Stimulated activated CD4-positive, alpha-beta T cell treated with anti-CD3 and anti-CD28 coated beads, TNF-alpha, amount 100 ng/mL, for 48 hours (primary cell): ENCODE measurements at regions not wholly inside any gene's neighbourhood (a gene's known extent, or its start where the extent isn't known, plus 50 kb on each side); places are given as distances from the start of the nearest gene placed in this dataset.
"Not testable (repeated sequence)": the region's sequence is repeated elsewhere in the genome, so short reads cannot be mapped to it uniquely, and the experiment has no call there.

Experiments
- DNase-seq, 3 donors: peaks; one replicate each; pipeline ENCODE4 v3.0.0-alpha.2; 2020; ENCODE audit warnings: low read depth in 3 of 3

DNA sequence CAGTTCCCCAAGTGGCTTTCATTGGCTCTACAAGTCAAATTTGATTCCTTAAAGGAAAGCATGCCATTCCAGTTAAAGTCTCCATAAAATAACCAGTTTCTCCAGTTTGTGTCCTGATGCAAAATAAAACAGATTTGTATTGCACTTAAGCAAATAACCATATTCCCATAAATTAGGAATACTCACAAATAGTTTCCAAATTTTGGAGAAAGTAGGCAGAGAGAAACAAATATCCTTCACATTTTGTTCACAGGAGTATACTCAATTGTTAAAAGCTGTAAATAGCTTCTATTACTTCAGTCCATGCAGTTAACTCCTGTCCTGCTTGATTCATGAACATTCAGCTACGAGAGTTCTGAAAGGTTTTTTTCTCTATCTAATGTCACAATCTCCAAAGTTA is 281.4 kb upstream of the RGS17 start:
- no peak for DNase-seq

DNA sequence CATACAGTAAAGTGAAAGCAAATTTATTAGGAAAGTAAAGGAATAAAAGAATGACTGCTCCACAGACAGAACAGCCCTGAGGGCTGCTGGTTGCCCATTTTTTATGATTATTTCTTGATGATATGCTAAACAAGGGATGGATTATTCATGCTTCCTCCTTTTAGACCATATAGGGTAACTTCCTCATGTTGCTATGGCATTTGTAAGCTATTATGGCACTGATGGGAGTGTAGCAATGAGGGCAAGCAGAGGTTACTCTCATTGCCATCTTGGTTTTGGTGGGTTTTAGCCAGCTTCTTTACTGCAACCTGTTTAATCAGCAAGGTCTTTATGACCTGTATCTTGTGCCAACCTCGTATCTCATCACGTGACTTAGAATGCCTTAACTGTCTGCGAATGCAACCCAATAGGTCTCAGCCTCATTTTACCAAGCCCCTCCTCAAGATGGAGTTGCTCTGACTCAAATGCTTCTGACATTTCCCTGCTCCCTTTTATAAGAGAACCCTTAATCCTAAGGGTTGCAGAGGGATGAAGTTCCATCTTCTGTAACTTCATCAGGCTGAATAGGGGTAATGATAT is 280.1 kb upstream of the RGS17 start:
- no peak for DNase-seq

DNA sequence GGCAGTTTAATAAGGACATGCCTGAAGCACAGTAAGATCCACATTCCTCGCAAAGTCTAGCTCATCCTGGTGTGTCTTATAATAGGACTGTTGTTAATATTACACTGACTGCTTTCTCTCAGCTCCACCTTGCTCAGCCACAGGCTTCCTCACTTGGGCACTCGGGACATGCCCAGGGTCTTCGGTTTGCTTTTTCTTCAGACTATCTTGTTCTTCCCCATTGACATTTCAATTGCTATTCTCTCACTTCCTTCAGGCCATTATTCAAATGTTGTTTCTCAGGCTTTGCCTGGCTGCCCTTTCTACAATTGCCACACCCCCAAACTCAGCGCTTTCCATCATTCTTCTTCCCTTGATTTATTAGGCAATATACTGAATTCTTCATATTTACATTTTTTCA is 274.8 kb upstream of the RGS17 start:
- DNase-seq: no peak

DNA sequence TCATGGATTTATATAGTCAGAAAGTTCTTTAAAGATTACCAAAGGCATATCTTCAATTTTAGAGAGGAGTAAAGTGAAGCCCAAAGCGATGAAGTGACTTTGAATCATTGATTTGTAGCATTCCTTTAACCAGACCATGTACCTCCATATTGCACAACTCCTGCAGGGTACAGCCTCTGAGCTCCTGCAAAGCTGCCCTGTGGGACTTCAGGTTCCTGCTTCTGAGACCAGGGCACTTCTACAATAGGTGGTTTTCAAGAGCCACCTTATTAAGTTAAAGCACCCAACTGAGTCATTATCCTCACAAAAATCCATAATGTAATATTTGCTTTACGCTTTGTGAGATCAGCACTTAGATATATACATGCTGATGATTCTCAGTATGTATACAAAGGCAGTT is 270.7 kb upstream of the RGS17 start:
- no peak for DNase-seq

DNA sequence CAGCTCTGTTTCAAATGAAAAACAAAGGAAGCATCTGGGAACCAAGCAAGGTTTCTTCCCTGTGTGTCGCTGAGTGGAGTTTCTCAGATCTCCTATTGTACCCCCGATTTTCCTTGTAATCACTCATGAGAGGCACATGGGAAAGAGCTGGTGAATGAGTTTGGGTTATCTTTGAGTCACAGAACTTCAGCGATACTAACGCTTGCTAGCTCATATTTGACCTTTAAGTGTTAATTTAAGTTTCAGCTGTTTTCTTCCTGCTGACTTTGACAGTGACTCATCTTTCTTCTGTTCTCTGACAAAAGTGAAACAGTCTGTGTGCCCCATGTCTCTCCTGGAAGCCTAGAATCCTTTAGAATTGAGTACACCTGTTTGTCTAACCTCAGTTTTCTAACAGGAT is 261.1 kb upstream of the RGS17 start:
- no peak for DNase-seq

DNA sequence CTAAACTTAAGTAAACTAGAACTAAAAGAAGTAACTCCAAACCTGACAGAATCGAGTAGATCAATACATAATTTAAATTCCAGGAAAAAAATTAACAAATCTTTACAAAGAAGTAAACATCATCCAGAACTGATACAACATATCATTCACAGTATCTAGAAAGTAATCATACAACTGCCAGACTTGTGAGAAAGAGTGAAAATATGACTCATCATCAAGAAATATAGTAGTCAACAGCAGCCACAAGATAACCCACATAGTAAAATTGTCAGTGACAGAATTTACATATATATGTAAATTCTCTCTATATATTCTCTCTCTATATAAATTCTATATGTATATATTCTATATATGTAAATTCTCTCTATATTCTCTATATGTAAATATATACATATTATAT is 242.8 kb upstream of the RGS17 start:
- no peak for DNase-seq

DNA sequence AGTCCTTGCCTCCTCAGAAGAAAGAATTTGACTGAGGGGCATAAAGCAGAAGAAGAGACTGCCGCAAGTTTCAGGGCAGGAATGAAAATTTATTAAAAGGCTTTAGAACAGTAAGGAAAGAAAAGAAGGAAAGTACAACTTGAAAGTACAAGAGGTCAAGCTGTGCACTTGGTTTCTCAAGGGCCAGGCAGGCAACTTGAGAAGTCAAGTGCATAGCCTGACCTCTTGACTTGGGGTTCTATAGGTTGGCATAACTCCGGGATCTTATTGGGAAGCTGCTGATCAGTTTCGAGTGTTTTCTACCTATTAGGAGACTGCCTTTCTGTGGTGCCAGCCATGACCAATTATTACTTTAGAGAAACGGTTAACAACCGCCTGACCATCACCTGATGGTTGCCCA is 237.0 kb upstream of the RGS17 start:
- no peak for DNase-seq

DNA sequence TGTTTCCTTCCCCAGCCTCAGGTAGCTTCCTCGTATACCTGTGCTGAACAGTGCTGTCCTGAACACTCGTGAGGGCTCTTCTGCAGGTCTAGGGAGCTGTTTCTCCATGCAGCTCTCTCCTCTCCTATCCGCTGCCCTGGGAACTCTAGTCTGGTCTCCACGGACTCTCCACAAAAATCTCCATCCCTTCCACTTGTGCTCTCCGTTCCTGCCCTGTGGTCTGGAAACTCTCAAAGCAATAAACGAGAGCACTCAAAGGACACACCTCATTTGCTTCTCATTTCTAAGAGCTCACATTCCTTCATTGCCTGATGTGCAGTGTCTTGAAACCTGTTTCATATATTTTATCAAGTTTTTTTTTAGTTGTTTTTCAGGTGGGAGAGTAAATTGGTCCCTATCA is 235.9 kb upstream of the RGS17 start:
- no peak for DNase-seq

DNA sequence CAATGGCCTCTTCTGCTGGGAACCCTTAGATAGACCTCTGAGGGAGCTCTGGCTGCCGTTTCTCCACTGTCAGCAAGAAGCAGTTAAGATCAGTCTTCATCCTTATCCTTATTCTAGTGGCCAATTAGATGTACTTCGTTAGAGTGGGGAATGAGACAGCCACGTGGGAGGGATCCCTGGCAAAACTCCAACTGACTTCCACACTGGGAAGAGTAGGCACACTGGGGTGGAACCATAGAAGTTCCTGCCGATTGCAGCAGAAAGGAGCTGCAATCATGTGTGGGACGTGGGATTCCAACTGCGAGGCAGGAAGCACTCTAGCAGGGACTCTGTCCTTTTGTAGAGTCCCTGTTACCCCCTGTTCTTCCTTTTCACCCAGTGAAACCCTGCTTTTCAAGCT is 226.3 kb upstream of the RGS17 start:
- DNase-seq: no peak

DNA sequence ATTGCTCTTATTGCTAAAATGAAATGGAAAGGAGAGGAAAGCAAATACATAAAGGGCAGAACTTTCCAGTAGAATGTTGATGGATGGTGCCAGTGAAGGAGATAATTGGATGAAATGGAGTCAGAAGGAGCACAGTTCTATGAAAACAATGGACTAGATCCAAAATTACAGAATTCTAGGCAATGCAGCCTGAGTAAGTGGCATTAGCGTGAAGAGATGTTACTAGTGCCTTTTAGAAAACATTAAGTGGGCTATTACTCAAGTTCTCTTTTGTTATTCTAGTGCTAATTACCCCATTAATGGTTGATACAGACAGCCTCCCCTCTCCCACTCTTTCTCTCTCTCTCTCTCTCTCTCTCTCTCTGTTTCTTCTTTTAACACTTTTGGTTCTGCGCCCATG is 209.5 kb upstream of the RGS17 start:
- no peak for DNase-seq

DNA sequence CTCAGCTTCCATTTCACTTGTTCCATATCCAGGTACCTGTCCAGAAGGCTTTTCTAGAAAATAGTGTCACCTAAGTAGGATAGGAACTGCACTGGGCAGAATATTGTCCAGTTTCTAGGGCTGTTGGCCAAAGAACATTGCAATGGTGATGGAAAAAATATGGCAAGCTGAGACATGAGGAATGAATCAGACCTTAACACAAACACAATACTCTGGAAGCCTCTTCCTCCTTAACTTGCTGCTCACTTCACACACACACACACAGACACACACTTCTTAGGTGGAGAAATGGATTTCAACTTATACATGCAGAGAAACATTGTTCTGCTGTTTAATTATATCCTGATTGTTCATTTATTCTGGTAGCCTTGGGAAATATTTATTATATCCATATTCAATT is 203.0 kb upstream of the RGS17 start:
- no peak for DNase-seq

DNA sequence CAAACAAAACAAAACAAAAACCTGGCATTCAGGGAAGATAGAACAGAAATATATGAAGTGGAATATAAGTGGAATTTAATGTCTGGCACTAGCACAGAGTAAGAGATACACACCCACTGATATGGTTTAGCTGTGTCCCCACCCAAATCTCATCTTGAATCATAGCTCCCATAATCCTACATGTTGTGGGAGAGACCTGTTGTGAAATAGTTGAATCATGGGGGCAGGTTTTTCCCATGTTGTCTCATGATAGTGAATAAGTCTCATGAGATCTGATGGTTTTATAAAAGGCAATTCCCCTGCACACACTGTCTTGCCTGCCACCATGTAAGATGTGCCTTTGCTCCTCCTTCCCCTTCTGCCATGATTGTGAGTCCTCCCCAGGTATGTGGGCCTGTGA is 200.1 kb upstream of the RGS17 start:
- DNase-seq: not testable (repeated sequence)

DNA sequence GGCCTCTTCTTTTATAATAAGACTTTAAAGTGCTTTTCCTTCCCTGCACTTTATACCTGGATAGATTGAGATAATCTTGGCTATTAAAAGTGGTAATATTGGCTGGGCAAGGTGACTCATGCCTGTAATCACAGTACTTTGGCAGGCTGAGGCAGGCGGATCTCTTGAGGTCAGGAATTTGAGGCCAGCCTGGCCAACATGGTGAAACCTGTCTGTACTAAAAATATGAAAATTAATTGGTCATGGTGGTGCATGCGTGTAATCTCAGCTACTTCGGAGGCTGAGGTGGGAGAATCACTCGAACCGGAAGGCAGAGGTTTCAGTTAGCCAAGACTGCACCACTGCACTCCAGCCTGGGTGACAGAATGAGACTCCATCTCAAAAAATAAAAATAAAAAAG is 197.1 kb upstream of the RGS17 start:
- DNase-seq: no peak

DNA sequence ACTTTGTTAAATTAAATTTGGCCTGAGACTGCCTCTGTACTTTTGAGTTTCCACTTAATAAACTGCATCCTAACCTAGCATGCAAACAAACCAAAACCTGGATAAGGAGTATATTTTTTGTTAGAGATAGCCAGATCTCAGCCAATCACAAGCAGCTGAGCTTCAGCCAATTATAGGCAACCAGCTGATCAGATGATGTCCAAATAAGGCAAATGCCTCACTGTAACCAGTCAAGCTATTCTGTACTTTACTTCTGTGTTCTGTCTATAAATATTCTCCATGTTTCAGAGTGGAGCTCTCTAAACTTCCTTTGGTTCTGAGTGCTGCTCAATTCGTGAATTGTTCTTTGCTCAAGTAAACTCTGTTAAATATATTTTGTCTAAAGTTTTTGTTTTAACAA is 194.6 kb upstream of the RGS17 start:
- DNase-seq: no peak

DNA sequence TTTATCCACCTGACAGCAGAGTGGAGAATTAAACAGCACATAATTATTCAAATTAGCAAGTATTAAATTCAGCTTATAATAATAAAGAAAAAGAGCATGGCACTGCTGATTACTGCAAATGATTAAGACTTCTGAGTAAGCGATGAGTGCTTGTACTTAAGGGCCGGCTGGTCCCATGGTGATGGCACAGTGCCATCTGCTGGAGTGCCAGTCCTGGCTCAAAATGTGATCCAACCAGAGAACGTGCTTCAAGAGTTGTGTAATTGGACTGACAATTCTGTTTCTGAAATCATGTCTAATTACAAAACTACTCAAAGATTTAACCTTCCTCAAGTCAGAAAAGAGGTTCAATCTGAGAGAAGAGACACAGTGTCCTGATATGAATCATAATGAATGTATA is 181.6 kb upstream of the RGS17 start:
- peak in 2 of 3 donors; percentile 1 to 4 for DNase-seq

DNA sequence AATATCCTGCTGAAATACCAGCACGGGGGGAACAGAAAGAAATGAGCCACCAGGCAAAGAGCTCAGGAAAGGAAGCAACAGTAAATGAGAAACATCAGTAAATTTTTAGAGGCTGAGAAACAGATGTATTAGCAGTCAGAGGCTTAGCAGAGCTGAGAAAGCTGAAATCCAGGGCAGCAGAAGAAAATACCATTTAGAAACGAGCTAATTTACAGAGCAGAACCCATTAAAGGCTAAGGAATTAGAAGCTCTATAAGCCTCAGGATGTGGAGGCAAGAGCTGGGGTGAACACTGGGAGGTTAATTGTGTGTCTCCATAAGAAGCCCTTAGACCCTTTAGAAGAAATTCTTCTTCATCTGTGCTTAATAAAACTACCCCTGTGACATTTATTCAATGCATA is 178.6 kb upstream of the RGS17 start:
- DNase-seq: no peak

DNA sequence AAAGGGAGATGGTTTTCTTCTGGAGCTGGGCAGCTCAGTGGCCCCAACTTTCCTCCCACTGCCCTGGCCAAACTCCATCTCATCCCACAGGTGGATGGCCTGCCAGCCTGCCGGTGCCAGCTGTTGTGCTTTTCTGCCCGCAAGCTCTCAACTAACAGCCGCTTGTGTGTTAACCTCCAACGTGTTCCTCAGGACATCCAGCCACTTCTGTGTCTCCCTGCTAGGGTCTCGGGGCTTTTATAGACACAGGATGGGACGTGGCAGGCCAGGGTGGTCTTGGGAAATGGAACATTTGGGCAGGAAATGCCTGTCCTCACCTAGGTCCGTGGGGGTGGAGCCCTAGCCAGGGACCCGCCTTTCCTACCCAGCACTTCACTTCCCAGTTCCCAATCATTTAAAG is 171.1 kb upstream of the RGS17 start:
- no peak for DNase-seq

DNA sequence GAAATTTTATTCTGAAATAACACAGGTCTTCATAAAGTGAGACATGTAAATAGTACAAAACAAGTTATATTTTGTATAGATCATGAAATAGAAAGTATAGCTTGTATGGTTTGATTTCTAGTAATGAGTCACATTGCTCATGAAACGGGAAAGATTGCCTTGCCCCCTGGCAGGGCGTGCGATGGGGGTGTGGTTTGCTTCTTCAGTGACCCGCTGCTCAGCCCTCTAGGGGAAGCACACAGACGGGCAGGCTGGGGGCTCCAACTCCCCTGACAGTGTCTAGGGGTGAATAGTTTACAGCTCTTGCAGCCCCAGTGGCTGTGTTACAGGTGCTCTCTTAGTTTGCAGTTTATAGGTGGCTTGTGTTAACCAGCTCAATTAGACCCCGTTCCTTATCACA is 170.5 kb upstream of the RGS17 start:
- no peak for DNase-seq

DNA sequence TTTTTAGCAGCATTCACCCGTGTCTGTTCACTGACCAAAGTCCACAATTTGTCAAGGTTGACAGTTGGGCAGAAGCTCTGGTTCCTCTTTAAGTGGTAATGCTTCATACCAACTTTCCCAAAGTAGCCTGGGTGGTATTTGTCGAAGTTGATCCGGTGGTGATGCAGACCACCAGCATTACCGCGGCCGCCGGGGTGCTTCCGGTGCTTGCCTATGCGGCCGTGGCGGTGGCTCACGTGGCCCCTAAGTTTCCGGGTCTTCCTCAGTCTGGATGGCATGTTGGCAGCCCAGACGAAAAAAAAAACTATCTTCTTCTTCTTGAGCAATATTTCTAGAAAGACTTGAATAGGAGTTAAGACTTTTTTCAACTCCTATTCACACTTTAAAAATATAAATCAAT is 151.4 kb upstream of the RGS17 start:
- DNase-seq: not testable (repeated sequence)

DNA sequence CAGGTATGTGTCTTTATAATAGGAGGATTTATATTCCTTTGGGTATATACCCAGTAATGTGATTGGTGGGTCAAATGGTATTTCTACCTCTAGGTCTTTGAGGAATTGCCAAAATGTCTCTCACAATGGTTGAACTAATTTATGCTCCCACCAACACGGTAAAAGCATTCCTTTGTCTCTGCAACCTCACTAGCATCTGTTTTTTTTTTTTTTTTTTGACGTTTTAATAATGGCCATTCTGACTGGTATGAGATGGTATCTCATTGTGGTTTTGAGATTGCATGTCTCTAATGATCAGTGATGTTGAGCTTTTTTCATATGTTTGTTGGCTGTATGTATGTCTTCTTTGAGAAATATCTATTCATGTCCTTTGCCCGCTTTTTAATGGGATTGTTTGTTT is 144.9 kb upstream of the RGS17 start:
- DNase-seq: no peak

DNA sequence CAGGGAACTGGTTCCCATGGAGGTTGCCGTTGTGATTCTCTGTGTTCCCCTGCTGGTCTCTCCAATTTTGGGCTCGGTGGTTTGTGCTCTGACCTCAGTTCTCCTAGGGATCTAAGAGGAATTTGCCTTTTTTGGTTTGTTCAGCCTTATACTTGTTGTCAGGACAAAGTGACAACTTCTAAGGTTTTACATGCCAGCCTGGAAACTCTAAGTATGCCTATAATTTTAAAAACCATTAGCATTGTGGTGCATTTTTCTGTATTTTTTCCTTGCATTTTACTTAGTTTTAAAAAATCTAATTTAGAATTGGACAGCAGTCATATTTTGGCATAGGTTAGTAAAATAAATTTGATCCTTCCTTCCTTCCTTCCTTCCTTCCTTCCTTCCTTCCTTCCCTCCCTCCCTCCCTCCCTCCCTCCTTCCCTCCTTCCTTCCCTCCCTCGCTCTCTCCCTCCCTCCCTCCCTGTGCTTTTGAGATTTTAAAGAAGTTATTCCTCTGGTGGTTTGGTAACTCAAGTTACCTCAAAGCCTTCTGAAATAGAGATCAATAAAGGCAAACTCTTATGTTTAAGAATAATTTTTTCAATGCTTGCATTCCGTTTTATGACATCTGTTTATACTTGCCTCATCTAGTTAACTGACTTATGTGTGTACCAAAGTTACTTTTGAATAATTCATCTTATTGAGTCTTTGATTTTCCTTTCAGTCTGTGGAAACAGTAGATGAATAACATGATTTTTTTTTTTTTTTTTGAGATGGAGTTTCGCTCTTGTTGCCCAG is 141.3 kb upstream of the RGS17 start:
- no peak for DNase-seq

DNA sequence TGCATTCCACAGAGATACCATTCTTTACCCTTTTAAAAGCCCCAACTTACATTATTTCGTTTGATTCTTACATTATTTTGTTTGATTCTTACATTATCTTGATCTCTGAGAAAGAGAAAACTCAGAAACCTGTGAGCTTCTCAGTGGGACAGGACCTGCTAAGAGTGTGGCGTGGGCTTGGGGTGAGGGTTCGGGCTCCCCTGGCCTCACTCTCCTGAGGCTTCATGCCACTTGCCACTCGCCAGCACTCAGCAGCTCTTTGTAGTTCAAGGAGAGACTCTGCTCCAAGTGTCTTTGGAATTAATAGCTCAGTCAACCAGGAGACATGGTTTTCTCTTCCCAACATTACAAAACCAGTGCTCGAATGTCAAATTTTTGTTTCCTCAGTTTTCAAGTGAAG is 132.4 kb upstream of the RGS17 start:
- no peak for DNase-seq

DNA sequence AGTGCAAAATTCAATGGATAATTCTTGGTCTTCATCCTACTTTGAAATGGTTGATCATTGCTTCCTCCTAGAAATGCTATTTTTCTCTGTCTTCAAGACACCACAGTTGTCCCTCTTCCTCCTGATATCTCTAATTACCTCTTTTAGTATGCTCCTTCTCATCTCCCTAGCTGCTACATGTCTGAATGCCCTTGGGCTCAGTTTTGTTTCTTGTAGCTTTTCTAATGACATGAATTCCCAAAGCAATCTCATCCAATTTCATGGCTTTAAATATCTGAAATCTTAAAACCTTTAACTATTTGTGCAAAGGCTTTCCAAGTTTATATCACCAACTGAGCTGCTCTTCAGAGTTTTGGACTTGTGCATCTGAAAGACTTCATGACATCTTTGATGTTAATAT is 120.2 kb upstream of the RGS17 start:
- no peak for DNase-seq

DNA sequence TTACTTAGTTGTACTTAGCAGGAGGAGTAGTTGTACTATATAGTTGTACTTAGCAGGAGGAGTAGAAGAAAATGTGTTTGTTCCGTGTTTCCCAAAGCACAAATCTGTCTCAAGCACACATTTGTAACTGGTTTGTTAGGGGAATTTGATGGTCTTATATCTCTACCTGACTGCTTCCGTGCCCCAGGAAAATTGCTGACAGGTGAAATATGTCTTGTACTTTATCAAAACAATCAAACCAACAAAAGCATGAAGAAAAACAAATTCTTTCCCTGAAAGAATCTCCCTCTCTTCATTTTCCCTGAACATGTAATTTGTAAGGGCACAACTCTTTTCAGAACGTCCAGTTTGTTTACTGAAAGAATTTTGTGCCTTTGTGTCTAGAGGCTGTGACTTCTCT is 106.6 kb upstream of the RGS17 start:
- DNase-seq: no peak
